Adrenal gland (tissue), 5 donors: ENCODE measurements at regions not wholly inside any gene's neighbourhood (a gene's known extent, or its start where the extent isn't known, plus 50 kb on each side); places are given as distances from the start of the nearest gene placed in this dataset.

Experiments
- POLR2A ChIP-seq, 2 donors: fragments of 450-650 bp; IDR thresholded peaks; one replicate each; pipeline ENCODE4 v1.6.1; 2017; ENCODE audit warnings: antibody characterized with exemption in 2 of 2, mild to moderate bottlenecking in 2 of 2, moderate library complexity in 1 of 2
- TF ChIP-seq, protein P1 (sequence below), 6 experiments: fragments of 450-650 bp in 4 of 6; fragments of 200-600 bp in 2 of 6; sonication (generic) in 1 of 6; IDR thresholded peaks; 1 replicate in 5 of 6; 2 replicates in 1 of 6; pipeline versions ENCODE4 v1.5.1 to v1.8.0; 2016 to 2021; ENCODE audit warnings: antibody characterized with exemption in 6 of 6, mild to moderate bottlenecking in 2 of 6, moderate library complexity in 1 of 6
- donor health status: DM: no; HTN: no; CAD: no.

DNA sequence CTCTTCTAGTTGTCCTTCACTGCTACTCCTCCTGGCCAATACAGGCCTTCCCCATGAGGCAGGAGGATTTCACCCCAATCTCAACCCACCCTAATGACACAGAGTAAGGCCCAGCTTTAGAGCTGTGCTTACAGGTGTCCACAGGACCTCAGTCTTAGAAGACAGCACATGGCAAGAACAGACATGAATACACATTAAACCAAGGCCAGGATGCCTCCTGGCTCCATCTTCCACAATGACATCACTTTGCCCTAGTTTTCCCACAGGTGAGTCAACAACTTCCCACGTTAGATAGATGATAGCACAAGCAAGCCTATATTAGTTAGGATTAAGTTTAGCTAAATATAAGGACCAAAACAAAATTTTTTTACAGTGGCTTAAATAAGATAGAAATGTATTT, 63.8 kb upstream of the NOCT start:
- TF ChIP-seq, protein P1, sequence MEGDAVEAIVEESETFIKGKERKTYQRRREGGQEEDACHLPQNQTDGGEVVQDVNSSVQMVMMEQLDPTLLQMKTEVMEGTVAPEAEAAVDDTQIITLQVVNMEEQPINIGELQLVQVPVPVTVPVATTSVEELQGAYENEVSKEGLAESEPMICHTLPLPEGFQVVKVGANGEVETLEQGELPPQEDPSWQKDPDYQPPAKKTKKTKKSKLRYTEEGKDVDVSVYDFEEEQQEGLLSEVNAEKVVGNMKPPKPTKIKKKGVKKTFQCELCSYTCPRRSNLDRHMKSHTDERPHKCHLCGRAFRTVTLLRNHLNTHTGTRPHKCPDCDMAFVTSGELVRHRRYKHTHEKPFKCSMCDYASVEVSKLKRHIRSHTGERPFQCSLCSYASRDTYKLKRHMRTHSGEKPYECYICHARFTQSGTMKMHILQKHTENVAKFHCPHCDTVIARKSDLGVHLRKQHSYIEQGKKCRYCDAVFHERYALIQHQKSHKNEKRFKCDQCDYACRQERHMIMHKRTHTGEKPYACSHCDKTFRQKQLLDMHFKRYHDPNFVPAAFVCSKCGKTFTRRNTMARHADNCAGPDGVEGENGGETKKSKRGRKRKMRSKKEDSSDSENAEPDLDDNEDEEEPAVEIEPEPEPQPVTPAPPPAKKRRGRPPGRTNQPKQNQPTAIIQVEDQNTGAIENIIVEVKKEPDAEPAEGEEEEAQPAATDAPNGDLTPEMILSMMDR (IDR thresholded peaks at IDR 0.05): no peak
- no peak for TF ChIP-seq POLR2A (IDR thresholded peaks at IDR 0.05)
